AG04449 (cell line): ENCODE measurements at regions not wholly inside any gene's neighbourhood (a gene's known extent, or its start where the extent isn't known, plus 50 kb on each side); places are given as distances from the start of the nearest gene placed in this dataset.

Experiments used
- CTCF ChIA-PET: fragments of 350-600 bp; formaldehyde crosslinking; extraction: SDS; loops from one replicate; lab custom pipeline; 2021; ENCODE audit warnings: antibody characterized with exemption; lab: Yijun Ruan, JAX
- POLR2A ChIA-PET: fragments of 400-600, 350-600 bp; formaldehyde crosslinking; extraction: SDS; loops from one replicate; lab custom pipeline; 2020; ENCODE audit warnings: antibody characterized with exemption, inconsistent platforms; lab: Yijun Ruan, JAX
- DNase-seq: peaks from one replicate; pipeline ENCODE4 v3.0.0-alpha.2; 2010; ENCODE audit warnings: low read depth, low spot score
- H3K4me3 ChIP-seq: 2 replicates; pipeline ENCODE4 v1.5.1; 2011; ENCODE audit warnings: low read depth, mild to moderate bottlenecking, control low read depth, low read length
- CTCF ChIP-seq: IDR thresholded peaks from one replicate; pipeline ENCODE4 v1.5.1; 2011; ENCODE audit warnings: mild to moderate bottlenecking, moderate library complexity, low read length, control low read depth, inconsistent platforms; ENCODE audit not compliant: insufficient read depth; ENCODE audit errors: missing control alignments

GRCh38 chr2:167861574-167862193 lies 385.7 kb downstream of the STK39 start:
- ChIA-PET POLR2A (no interaction called here), CTCF (no interaction called here)
- no peak for TF ChIP-seq CTCF
- no peak for DNase-seq
- no peak overlapping the region for H3K4me3 ChIP-seq

GRCh38 chr2:167860082-167860481 lies 387.3 kb downstream of the STK39 start:
- no peak for TF ChIP-seq CTCF
- H3K4me3 ChIP-seq: no peak overlapping the region
- POLR2A ChIA-PET: no interaction called here
- CTCF ChIA-PET: no interaction called here
- no peak for DNase-seq

GRCh38 chr2:167859676-167860075 lies 387.7 kb downstream of the STK39 start:
- H3K4me3 ChIP-seq: no peak overlapping the region
- ChIA-PET POLR2A (no interaction called here), CTCF (no interaction called here)
- no peak for TF ChIP-seq CTCF
- DNase-seq: no peak

GRCh38 chr2:167858086-167858485 lies 389.3 kb downstream of the STK39 start:
- H3K4me3 ChIP-seq: no peak overlapping the region
- CTCF ChIA-PET: no interaction called here
- TF ChIP-seq CTCF: no peak
- no peak for DNase-seq
- POLR2A ChIA-PET: no interaction called here

GRCh38 chr2:167857416-167857815 lies 390.0 kb downstream of the STK39 start:
- no peak overlapping the region for H3K4me3 ChIP-seq
- no peak for DNase-seq
- TF ChIP-seq CTCF: no peak
- CTCF ChIA-PET: no interaction called here
- POLR2A ChIA-PET: no interaction called here

GRCh38 chr2:167856190-167856589 lies 391.2 kb downstream of the STK39 start:
- POLR2A ChIA-PET: no interaction called here
- CTCF ChIA-PET: no interaction called here
- no peak for TF ChIP-seq CTCF

More at GRCh38 chr2:167856190-167856589, 391.2 kb downstream of the STK39 start:
- no peak overlapping the region for H3K4me3 ChIP-seq
- DNase-seq: no peak
